ENCODE measurements at regions not wholly inside any gene's neighbourhood (a gene's known extent, or its start where the extent isn't known, plus 50 kb on each side); places are given as distances from the start of the nearest gene placed in this dataset.

GRCh38 chr20:18986146-18986830 is 172.7 kb downstream of the SCP2D1 start:
- TF ChIP-seq CTCF (conservative IDR thresholded peaks at IDR 0.05) (no peak), ZFX (IDR thresholded peaks at IDR 0.05) (no peak)

Data from C4-2B (cell line).